GM12891 (cell line): ENCODE measurements at regions not wholly inside any gene's neighbourhood (a gene's known extent, or its start where the extent isn't known, plus 50 kb on each side); places are given as distances from the start of the nearest gene placed in this dataset.

Experiments used
- DNase-seq: peaks from one replicate; pipeline ENCODE4 v3.0.0; 2011; ENCODE audit warnings: low spot score; ENCODE audit not compliant: insufficient read length
- FAIRE-seq: peaks from 2 replicates; lab custom pipeline; 2011; peaks lifted over from hg19 to GRCh38; lab: Jason Lieb, UNC
- PAX5 ChIP-seq: IDR thresholded peaks from 2 replicates; pipeline ENCODE4 v1.6.1; 2011; ENCODE audit warnings: low read length, moderate library complexity, mild to moderate bottlenecking; ENCODE audit not compliant: insufficient read depth, severe bottlenecking
- POLR2A ChIP-seq: IDR thresholded peaks from 2 replicates; pipeline ENCODE4 v1.6.1; 2011; ENCODE audit warnings: low read depth, low read length, control low read depth
- POLR2AphosphoS5 ChIP-seq: IDR thresholded peaks from 2 replicates; pipeline ENCODE4 v1.6.1; 2011; ENCODE audit warnings: low read depth, low read length, control low read depth
- POU2F2 ChIP-seq: IDR thresholded peaks from 2 replicates; pipeline ENCODE4 v1.6.1; 2011; ENCODE audit warnings: low read depth, mild to moderate bottlenecking, control low read depth, low read length, moderate library complexity
- SPI1 ChIP-seq: IDR thresholded peaks from 2 replicates; pipeline ENCODE4 v1.6.1; 2011; ENCODE audit warnings: low read depth, low read length, control low read depth
- TAF1 ChIP-seq: IDR thresholded peaks from 2 replicates; pipeline ENCODE4 v1.6.1; 2011; ENCODE audit warnings: low read depth, low read length, control low read depth

DNA sequence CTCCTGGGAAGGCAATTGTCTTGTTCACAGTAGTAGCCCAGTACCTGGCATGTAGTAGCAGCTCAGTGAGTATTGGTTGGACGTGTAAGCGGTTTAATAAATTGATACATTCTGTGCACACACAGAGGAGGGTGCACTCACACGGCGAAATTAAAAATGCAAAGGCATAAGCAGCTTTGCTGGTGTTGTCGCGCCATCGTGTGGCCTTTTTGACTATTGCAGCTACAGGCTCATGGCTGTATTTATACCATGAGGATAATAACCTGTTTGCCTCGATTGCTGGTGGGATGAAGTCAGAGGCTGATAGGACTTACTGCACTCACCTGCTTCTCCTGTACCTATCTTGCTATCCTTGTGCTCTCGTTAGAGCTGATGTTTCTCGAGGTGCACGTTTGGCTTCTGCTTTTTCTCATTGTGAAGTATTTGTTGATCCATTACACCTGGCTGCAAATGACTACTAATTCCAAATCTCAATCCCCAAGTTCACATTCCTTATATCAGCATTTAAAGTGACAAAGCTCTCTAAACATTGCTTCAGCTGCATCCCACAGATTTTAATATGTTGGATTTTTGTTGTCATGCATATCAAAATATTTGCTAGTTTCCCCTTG, 61.5 kb downstream of the TBXT start:
- FAIRE-seq (peak; percentile 93), DNase-seq (peak; percentile 37)
- no peak for TF ChIP-seq PAX5
- TF ChIP-seq POU2F2: no peak
- TF ChIP-seq SPI1: no peak
- no peak for TF ChIP-seq TAF1
- no peak for TF ChIP-seq POLR2AphosphoS5
- TF ChIP-seq POLR2A: no peak

DNA sequence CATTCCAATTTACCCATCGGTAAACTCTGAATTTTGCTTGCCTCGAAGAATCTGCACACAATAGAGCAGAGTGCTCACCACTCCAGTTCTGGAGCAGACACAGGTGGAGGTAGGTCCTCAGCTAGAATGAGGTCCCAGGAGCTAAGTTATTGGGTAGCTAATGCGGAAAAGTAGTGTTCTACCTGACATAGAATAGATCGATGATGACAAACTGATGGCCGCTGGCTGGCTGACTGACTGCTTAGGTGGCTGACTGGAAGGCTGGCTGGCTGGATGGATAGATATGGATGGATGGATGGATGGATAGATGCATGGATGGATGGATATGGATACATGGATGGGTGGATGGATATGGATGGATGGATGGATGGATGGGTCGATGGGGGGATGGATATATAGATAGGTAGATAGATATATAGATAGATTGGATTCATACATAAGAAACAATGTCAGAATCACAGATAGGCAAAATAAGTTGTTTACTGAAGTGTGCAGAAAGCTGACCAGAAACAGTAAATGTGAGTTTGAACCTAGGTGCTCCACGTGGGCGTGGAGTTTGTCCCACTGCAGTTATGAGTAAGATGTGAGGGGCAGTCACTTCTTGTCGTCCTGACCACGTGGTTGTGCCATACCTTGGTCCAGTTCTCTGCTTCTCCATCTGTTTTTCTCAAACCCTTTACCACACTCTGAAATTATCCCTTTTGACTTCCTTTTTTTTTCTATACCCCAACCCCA, 62.1 kb downstream of the TBXT start:
- FAIRE-seq (peak; percentile 45), DNase-seq (no peak)
- TF ChIP-seq POLR2AphosphoS5 (no peak), PAX5 (no peak), TAF1 (no peak), POLR2A (no peak), SPI1 (no peak), POU2F2 (no peak)

DNA sequence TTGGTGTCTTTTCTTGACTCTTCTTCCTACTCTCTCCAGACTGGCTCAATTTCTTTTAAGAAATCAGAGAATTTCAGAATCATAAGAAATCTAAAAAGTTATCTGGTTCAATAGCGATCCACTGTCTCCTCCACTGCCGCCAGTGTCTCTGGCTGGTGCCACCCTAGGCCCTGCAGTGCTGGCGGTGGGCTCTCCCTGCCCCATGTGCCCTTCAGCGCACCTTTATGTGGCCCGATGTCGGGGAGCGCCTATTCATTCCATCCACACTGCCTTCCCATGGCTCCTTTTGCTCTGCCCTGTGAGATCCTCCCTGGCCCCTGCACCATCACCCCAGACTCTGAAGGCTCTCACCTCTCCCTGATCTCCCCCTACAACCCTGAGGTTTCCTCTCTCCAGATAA, 62.8 kb downstream of the TBXT start:
- FAIRE-seq (no peak), DNase-seq (no peak)
- TF ChIP-seq PAX5 (no peak), TAF1 (no peak), POLR2A (no peak), POU2F2 (no peak), POLR2AphosphoS5 (no peak), SPI1 (no peak)

DNA sequence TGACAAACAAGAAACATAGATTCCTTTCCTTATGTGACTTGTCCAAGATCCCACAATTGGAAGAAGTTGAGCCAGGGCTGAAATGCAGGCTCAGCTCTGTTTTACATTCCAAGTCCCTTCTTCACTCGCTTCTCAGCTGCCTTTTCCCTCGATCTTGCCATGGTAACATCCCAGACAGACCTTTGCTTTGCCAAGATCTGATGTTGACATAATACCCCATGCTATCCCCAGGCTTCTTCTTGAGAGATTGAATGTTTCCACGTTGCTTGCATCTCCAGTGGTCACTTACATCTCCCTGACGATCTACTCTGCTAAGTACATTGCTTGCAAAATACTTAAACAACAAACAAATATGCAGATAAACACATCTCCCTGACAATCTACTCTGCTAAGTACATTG, 63.5 kb downstream of the TBXT start:
- DNase-seq (no peak), FAIRE-seq (no peak)
- TF ChIP-seq SPI1 (no peak), POU2F2 (no peak)

DNA sequence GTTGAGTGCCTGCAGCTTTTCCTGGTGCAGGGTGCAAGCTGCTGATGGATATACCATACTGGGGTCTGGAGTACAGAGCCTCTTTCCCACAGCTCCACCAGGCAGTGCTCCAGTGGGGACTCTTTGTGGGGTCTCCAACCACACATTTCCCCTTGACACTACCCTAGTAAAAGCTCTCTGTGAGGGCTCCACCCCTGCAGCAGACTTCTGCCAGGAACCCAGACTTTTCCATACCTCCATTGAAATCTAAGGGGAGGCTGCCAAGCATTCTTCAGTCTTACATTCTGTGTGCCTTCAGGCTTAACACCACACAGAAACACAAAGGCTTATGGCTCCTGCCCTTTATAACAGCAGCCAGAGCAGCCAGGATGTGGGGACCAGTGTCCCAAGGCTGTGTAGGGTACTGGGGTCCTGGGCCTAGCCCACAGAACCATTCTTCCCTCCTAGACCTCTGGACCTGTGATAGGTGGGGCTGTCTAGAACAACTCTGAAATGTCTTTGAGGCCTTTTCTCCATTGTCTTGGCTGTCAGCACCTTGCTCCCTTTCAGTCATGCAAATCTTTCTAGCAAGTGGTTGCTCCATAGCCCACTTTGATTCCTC, 65.7 kb downstream of the TBXT start:
- no peak for DNase-seq
- no peak for FAIRE-seq
- no peak for TF ChIP-seq POLR2AphosphoS5
- TF ChIP-seq PAX5: no peak
- no peak for TF ChIP-seq POU2F2
- TF ChIP-seq POLR2A: no peak
- no peak for TF ChIP-seq SPI1
- TF ChIP-seq TAF1: no peak

DNA sequence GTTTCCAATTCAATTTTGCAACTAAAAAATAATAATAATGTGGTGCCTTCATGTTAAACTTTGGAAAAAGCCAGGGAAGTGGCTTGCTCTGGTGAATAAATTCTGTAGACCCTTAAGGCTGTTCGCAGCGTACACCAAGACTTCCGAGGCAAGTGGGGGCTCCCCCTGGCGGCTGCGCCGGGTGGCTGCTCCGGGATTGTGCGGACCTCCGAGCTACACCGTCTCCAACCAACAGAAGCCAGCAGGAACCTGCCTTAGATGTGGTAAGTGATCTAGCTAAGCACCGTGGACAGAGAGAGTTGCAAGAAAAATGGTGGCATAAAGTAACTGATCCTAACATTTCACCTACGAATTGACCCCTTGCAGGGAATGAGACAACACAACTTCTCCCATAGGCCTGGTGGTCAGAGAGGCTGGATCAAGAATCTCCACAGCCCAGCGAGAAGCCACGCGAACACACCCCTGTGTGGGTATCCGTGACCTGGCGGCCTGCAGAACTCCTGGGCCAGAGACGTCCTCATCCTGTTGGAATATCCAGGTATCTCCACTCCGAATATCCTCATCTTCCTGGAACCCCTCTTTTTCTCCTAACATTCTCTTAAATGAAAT, 69.6 kb downstream of the TBXT start:
- no peak for TF ChIP-seq POLR2A
- no peak for TF ChIP-seq PAX5
- no peak for TF ChIP-seq POLR2AphosphoS5
- no peak for TF ChIP-seq SPI1
- no peak for TF ChIP-seq TAF1
- no peak for TF ChIP-seq POU2F2
- FAIRE-seq: no peak
- peak; percentile 45 for DNase-seq

DNA sequence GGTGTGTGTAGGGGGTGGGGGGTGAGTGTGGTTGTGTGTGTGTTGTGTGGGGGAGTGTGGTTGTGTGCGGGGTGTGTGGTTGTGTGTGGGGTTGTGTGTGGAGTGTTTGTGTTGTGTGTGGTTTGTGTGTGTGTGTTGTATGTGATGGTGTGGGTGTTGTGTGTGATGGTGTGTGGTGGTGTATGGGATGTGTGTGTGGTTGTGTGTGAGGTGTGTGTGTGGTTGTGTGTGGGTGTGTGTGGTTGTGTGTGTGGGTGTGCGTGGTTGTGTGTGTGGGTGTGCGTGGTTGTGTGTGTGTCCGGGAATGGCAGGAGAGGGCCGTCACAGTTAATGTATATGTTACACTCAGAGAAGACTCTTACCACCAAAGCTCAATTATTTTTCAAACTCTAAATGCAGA, 79.8 kb downstream of the TBXT start:
- DNase-seq (no peak), FAIRE-seq (peak; percentile 56)
- no peak for TF ChIP-seq POLR2A

- FAIRE-seq (no peak), DNase-seq (no peak)
- TF ChIP-seq POU2F2 (no peak), POLR2A (no peak)
These were observed 80.4 kb downstream of the TBXT start for GRCh38 chr6:166087246-166087645.

DNA sequence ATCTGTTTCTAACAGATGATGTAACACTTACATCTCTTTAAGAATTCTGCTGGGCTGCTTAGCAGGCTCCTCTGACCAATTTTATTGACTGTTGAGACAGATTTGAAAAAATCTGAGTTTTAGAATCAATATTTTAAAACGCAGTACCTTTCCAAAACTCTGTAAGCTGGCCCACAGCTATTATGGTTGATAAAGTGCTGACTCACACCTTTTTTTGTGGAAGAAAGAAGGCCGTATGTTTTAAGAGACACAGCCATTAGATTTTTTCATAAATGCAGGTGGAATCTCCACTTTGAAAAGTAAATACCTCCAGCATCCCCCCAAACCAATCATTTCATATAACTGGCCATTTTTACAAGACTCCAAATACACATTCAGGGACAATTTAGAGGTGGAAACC, 82.2 kb downstream of the TBXT start:
- no peak for DNase-seq
- no peak for FAIRE-seq
- TF ChIP-seq POLR2A (no peak), PAX5 (no peak), SPI1 (no peak), TAF1 (no peak), POLR2AphosphoS5 (no peak), POU2F2 (no peak)

DNA sequence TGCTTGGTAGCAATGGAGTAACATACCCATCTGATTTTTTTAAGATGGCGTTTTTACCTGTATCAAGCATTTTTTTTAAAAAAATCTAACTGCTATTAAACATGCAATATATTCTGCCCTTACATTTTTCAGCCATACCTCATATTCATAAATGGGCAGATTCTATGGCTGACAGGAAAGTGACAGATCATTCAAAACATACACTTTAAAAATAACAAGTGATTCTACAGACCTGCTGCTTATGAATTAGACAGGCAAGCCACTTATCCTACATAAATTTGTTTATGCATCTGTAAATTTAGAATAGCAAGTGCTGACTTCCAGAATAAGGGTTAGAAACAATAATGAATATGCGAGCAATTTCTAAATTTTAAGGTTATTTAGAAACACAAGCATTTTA, 82.7 kb downstream of the TBXT start:
- TF ChIP-seq POLR2AphosphoS5 (no peak), POU2F2 (no peak), POLR2A (no peak)
- DNase-seq (no peak), FAIRE-seq (no peak)

DNA sequence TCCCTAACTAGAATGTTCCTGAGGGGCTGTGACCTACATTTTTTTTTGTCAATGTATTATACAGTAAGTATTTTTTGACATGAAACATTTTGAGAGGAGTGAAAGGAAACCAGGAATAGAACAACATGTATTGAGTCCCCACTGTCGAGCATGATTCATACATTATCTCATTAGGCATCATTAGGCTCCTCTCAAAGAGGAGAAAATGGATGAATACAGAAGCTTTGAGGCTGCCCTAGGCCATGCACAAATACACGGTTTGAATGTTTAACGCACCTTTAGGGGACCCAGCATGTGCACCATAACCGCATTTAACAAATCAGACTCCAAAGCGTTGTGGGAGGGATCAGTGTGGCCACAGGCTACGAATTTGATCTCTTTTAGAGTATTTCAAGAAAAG, 87.8 kb downstream of the TBXT start:
- FAIRE-seq (no peak), DNase-seq (no peak)
- TF ChIP-seq POLR2A: no peak
- no peak for TF ChIP-seq POU2F2
- no peak for TF ChIP-seq POLR2AphosphoS5
- no peak for TF ChIP-seq TAF1
- TF ChIP-seq SPI1: no peak
- no peak for TF ChIP-seq PAX5
